OCI-LY7 (cell line): ENCODE measurements at regions not wholly inside any gene's neighbourhood (a gene's known extent, or its start where the extent isn't known, plus 50 kb on each side); places are given as distances from the start of the nearest gene placed in this dataset.
"Not testable (repeated sequence)": the region's sequence is repeated elsewhere in the genome, so short reads cannot be mapped to it uniquely, and the experiment has no call there.

Source experiments
- BruUV-seq: library from RNA; stranded (reverse); fragments of 400-500 nt; replicated peaks from 2 replicates; lab custom pipeline; 2021; lab: Mats Ljungman, UMichigan
- CTCF ChIA-PET: fragments of 300-600 bp; sonication (Branson Sonifier 250); formaldehyde crosslinking; loops from one replicate; lab custom pipeline; 2022; ENCODE audit warnings: antibody characterized with exemption; ENCODE audit not compliant: unreplicated experiment; lab: Charles Lee
- POLR2A ChIA-PET: fragments of 300-600 bp; sonication (Branson Sonifier 250); formaldehyde crosslinking; loops from one replicate; lab custom pipeline; 2022; ENCODE audit warnings: antibody characterized with exemption; lab: Charles Lee
- DNase-seq: peaks from one replicate; pipeline ENCODE4 v3.0.0-alpha.2; 2015; ENCODE audit warnings: low spot score
- H2AFZ ChIP-seq: fragments of 200-600 bp; sonication (generic), shearing (Covaris generic); 2 replicates; pipeline ENCODE4 v1.6.1; 2014; ENCODE audit warnings: mild to moderate bottlenecking, antibody characterized with exemption, low read length, moderate library complexity
- H3K27ac ChIP-seq: fragments of 200-600 bp; sonication (generic); 2 replicates; pipeline ENCODE4 v1.5.1; 2014; ENCODE audit warnings: mixed run types, low read depth, mild to moderate bottlenecking, moderate library complexity, low read length, inconsistent platforms; ENCODE audit not compliant: poor library complexity, severe bottlenecking
- H3K36me3 ChIP-seq: fragments of 200-600 bp; sonication (generic); 2 replicates; pipeline ENCODE4 v1.6.1; 2014; ENCODE audit warnings: mild to moderate bottlenecking, antibody characterized with exemption, low read length, moderate library complexity, mixed read lengths; ENCODE audit not compliant: insufficient read depth
- H3K4me1 ChIP-seq: fragments of 200-600 bp; sonication (generic); 2 replicates; pipeline ENCODE4 v1.5.1; 2014; ENCODE audit warnings: mild to moderate bottlenecking, low read length; ENCODE audit not compliant: insufficient read depth, poor library complexity, severe bottlenecking
- H3K4me2 ChIP-seq: fragments of 200-600 bp; sonication (generic); 2 replicates; pipeline ENCODE4 v1.6.1; 2014; ENCODE audit warnings: mild to moderate bottlenecking, low read length
- H3K4me3 ChIP-seq: fragments of 200-600 bp; sonication (generic); 2 replicates; pipeline ENCODE4 v1.5.1; 2014; ENCODE audit warnings: mild to moderate bottlenecking, low read depth, low read length; ENCODE audit not compliant: poor library complexity, severe bottlenecking
- H3K79me2 ChIP-seq: fragments of 200-600 bp; sonication (generic); 2 replicates; pipeline ENCODE4 v1.6.1; 2016; ENCODE audit warnings: low read depth, mild to moderate bottlenecking, low read length, moderate library complexity, mixed read lengths; ENCODE audit not compliant: insufficient read depth
- H3K9me2 ChIP-seq: fragments of 200-600 bp; sonication (generic); 2 replicates; pipeline ENCODE4 v1.6.1; 2016; ENCODE audit warnings: mild to moderate bottlenecking, low read length, mixed read lengths; ENCODE audit not compliant: insufficient read depth
- H3K9me3 ChIP-seq: fragments of 200-600 bp; sonication (generic); 2 replicates; pipeline ENCODE4 v1.6.1; 2014; ENCODE audit warnings: mild to moderate bottlenecking, mixed run types, low read length, mixed read lengths
- H4K20me1 ChIP-seq: fragments of 200-600 bp; sonication (generic); 2 replicates; pipeline ENCODE4 v1.6.1; 2014; ENCODE audit warnings: mild to moderate bottlenecking, antibody characterized with exemption, low read length, moderate library complexity, mixed read lengths; ENCODE audit not compliant: insufficient read depth
- CTCF ChIP-seq: fragments of 200-600 bp; sonication (generic); conservative IDR thresholded peaks from 2 replicates; pipeline ENCODE4 v1.5.1; 2014; ENCODE audit warnings: mild to moderate bottlenecking, antibody characterized with exemption, low read length, moderate library complexity, mixed read lengths
- EZH2phosphoT487 ChIP-seq: fragments of 200-600 bp; sonication (generic); IDR thresholded peaks from 2 replicates; pipeline ENCODE4 v1.6.1; 2018; ENCODE audit warnings: low read depth, borderline replicate concordance, mild to moderate bottlenecking, mixed run types, antibody characterized with exemption, low read length, moderate library complexity, mixed read lengths
- intact Hi-C: fragments of 100-400 bp; cut with micrococcal nuclease; formaldehyde crosslinking; loops from one replicate; pipeline ENCODE4 v1.10.0; 2022; ENCODE audit not compliant: unreplicated experiment

GRCh38 chr5:57738787-57739186 lies 256.2 kb upstream of the ACTBL2 start:
- no peaks in the 10 kb centered on the region for H3K9me3 ChIP-seq
- H3K4me3 ChIP-seq: no peak overlapping the region
- H3K4me2 ChIP-seq: no peak overlapping the region
- H4K20me1 ChIP-seq: no peaks in the 10 kb centered on the region
- H3K9me2 ChIP-seq: no peaks in the 10 kb centered on the region
- H3K4me1 ChIP-seq: no peaks in the 10 kb centered on the region
- ChIA-PET CTCF (no interaction called here), POLR2A (interaction anchor here (0.6 kb wide), 1 partner anchor 1058 kb away, joined by 5 read pairs; no protein-coding TSS in a partner anchor)
- H3K36me3 ChIP-seq: no peaks in the 10 kb centered on the region
- no peak for DNase-seq
- intact Hi-C loops: no loop called here
- no TSS peak for BruUV-seq
- no peak overlapping the region for H2AFZ ChIP-seq
- TF ChIP-seq EZH2phosphoT487: no peak
- TF ChIP-seq CTCF: no peak
- H3K27ac ChIP-seq: no peak overlapping the region
- H3K79me2 ChIP-seq: no peaks in the 10 kb centered on the region

- H3K27ac ChIP-seq: no peak overlapping the region
- no peak overlapping the region for H3K4me3 ChIP-seq
- ChIA-PET CTCF (no interaction called here), POLR2A (no interaction called here)
- no peaks in the 10 kb centered on the region for H3K9me3 ChIP-seq
- no peak for DNase-seq
- H3K4me1 ChIP-seq: no peaks in the 10 kb centered on the region
- H3K36me3 ChIP-seq: no peaks in the 10 kb centered on the region
- TF ChIP-seq CTCF: no peak
- TF ChIP-seq EZH2phosphoT487: no peak
- H3K79me2 ChIP-seq: no peaks in the 10 kb centered on the region
- no peak overlapping the region for H3K4me2 ChIP-seq
- H2AFZ ChIP-seq: no peak overlapping the region
- BruUV-seq: no TSS peak
- intact Hi-C loops: no loop called here
- H3K9me2 ChIP-seq: no peaks in the 10 kb centered on the region
- no peaks in the 10 kb centered on the region for H4K20me1 ChIP-seq
Observed at GRCh38 chr5:57738301-57738700, 255.7 kb upstream of the ACTBL2 start.

- Histone ChIP-seq H3K4me2 (no peak overlapping the region), H3K4me3 (no peak overlapping the region), H3K9me3 (no peaks in the 10 kb centered on the region), H2AFZ (no peak overlapping the region), H4K20me1 (no peaks in the 10 kb centered on the region), H3K79me2 (no peaks in the 10 kb centered on the region), H3K27ac (no peak overlapping the region), H3K36me3 (no peaks in the 10 kb centered on the region), H3K4me1 (no peaks in the 10 kb centered on the region), H3K9me2 (no peaks in the 10 kb centered on the region)
- no peak for DNase-seq
- ChIA-PET POLR2A (no interaction called here), CTCF (no interaction called here)
- BruUV-seq: no TSS peak
- intact Hi-C loops: no loop called here
- TF ChIP-seq CTCF: no peak
- TF ChIP-seq EZH2phosphoT487: no peak
Observed at GRCh38 chr5:57736716-57737115, 254.1 kb upstream of the ACTBL2 start.

- intact Hi-C loops, H3K4me3 ChIP-seq, H3K4me2 ChIP-seq, H3K9me3 ChIP-seq, H3K36me3 ChIP-seq, CTCF ChIA-PET, H3K4me1 ChIP-seq, BruUV-seq, H4K20me1 ChIP-seq, POLR2A ChIA-PET, H3K27ac ChIP-seq, H3K79me2 ChIP-seq, H2AFZ ChIP-seq, H3K9me2 ChIP-seq, DNase-seq: not testable (repeated sequence)
Observed at GRCh38 chr5:57735279-57736153, 252.9 kb upstream of the ACTBL2 start.
